HepG2 (cell line): ENCODE measurements at regions not wholly inside any gene's neighbourhood (a gene's known extent, or its start where the extent isn't known, plus 50 kb on each side); places are given as distances from the start of the nearest gene placed in this dataset.

Experiments used
- AKAP8 ChIP-seq: sonication (generic); formaldehyde crosslinking; IDR thresholded peaks from 2 replicates; pipeline ENCODE4 v1.5.1; 2020; ENCODE audit warnings: mild to moderate bottlenecking, missing genetic modification reagents
- ARNT2 ChIP-seq: sonication (generic); formaldehyde crosslinking; IDR thresholded peaks from 2 replicates; pipeline ENCODE4 v1.8.0; 2022; ENCODE audit warnings: mild to moderate bottlenecking, low read depth, missing genetic modification reagents, moderate library complexity
- FOSL1 ChIP-seq: sonication (generic); formaldehyde crosslinking; IDR thresholded peaks from 2 replicates; pipeline ENCODE4 v1.9.0; 2021; ENCODE audit warnings: missing genetic modification reagents, borderline replicate concordance
- FUBP1 ChIP-seq: sonication (generic); formaldehyde crosslinking; IDR thresholded peaks from 2 replicates; pipeline ENCODE4 v1.5.1; 2020; ENCODE audit warnings: missing genetic modification reagents, mild to moderate bottlenecking, borderline replicate concordance
- GTF3A ChIP-seq: sonication (generic); formaldehyde crosslinking; conservative IDR thresholded peaks from 2 replicates; pipeline ENCODE4 v1.4.0; 2020; ENCODE audit warnings: mild to moderate bottlenecking, missing genetic modification reagents
- KDM5B ChIP-seq: sonication (generic); formaldehyde crosslinking; IDR thresholded peaks from 2 replicates; pipeline ENCODE4 v1.4.0; 2020; ENCODE audit warnings: missing genetic modification reagents, mild to moderate bottlenecking, borderline replicate concordance
- KIAA2018 ChIP-seq: sonication (generic); formaldehyde crosslinking; IDR thresholded peaks from 2 replicates; pipeline ENCODE4 v1.5.0; 2020; ENCODE audit warnings: mild to moderate bottlenecking, missing genetic modification reagents, borderline replicate concordance
- NR2C2 ChIP-seq: sonication (generic); formaldehyde crosslinking; IDR thresholded peaks from 2 replicates; pipeline ENCODE4 v1.4.0; 2020; ENCODE audit warnings: missing genetic modification reagents, mild to moderate bottlenecking, moderate library complexity, borderline replicate concordance
- PPARG ChIP-seq: conservative IDR thresholded peaks from 2 replicates; pipeline ENCODE4 v1.6.1; 2016; ENCODE audit warnings: missing biosample characterization, missing genetic modification reagents
- RCOR2 ChIP-seq: IDR thresholded peaks from 2 replicates; pipeline ENCODE4 v1.6.1; 2016; ENCODE audit warnings: missing biosample characterization, missing genetic modification reagents
- RFX1 ChIP-seq: fragments of 450-650 bp; IDR thresholded peaks from 2 replicates; pipeline ENCODE4 v1.6.1; 2017
- ZBTB34 ChIP-seq: sonication (generic); formaldehyde crosslinking; IDR thresholded peaks from 2 replicates; pipeline ENCODE4 v1.8.0; 2022; ENCODE audit warnings: mild to moderate bottlenecking, missing genetic modification reagents
- ZNF761 ChIP-seq: sonication (generic); formaldehyde crosslinking; conservative IDR thresholded peaks from 2 replicates; pipeline ENCODE4 v1.4.0; 2020; ENCODE audit warnings: mild to moderate bottlenecking, missing genetic modification reagents

- TF ChIP-seq KIAA2018 (no peak), FUBP1 (no peak), AKAP8 (CRISPR knock-in tag) (no peak), ARNT2 (no peak), KDM5B (CRISPR knock-in tag) (no peak), ZBTB34 (CRISPR knock-in tag) (no peak), ZNF761 (CRISPR knock-in tag) (no peak), NR2C2 (CRISPR knock-in tag) (no peak), RFX1 (no peak), GTF3A (CRISPR knock-in tag) (no peak), RCOR2 (no peak), FOSL1 (CRISPR knock-in tag) (no peak), PPARG (CRISPR knock-in tag) (no peak)
Measured at GRCh38 chr12:40602562-40602961, 89.7 kb upstream of the CNTN1 start (continued).
